Hepatocyte (in vitro differentiated cells): ENCODE measurements at regions not wholly inside any gene's neighbourhood (a gene's known extent, or its start where the extent isn't known, plus 50 kb on each side); places are given as distances from the start of the nearest gene placed in this dataset.

Experiments used
- CTCF ChIP-seq: fragments of 200-600 bp; sonication (generic); IDR thresholded peaks from 2 replicates; pipeline ENCODE4 v1.5.1; 2016; ENCODE audit warnings: antibody characterized with exemption, mild to moderate bottlenecking; ENCODE audit not compliant: poor library complexity
- EZH2 ChIP-seq: fragments of 200-600 bp; sonication (generic); IDR thresholded peaks from 2 replicates; pipeline ENCODE4 v1.6.1; 2016; ENCODE audit warnings: antibody characterized with exemption, mild to moderate bottlenecking, borderline replicate concordance

GRCh38 chr4:144592264-144592663 lies 53.7 kb upstream of the HHIP start:
- no peak for TF ChIP-seq CTCF
- no peak for TF ChIP-seq EZH2
